HG03139 (cell line): ENCODE measurements at regions not wholly inside any gene's neighbourhood (a gene's known extent, or its start where the extent isn't known, plus 50 kb on each side); places are given as distances from the start of the nearest gene placed in this dataset.

Experiments
- ATAC-seq: cut with Tn5 transposase; IDR thresholded peaks from one replicate; pipeline ENCODE4 v1.9.1; 2021; ENCODE audit not compliant: unreplicated experiment

DNA sequence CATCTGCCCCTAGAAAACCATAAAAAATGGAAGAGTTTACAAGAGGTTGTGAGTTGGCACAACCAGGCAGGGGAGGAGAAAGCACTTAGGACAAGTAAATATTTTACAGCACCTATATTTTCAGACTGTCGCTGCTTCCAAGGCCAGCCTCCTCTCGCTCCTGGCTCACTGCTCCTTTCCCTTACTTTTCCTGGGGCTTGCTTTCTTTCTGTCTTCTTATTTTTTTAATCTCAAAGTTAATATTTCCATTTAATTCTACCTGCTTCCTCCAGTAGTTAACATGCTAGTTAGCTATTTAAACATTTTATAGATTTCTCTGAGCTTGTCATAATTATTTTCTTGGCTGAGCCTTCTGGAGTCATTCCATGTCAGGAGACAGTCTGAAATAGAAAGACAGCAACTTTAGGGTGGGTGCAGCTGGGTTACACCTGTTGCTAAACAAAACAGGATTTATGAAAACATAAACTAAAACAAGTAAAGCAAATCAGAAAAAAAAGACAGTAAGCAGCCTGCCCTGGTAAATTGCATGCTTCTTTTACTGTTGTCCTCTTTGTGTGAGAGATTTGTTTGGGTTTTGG lies 330.1 kb downstream of the DLEU7 start:
- no peak for ATAC-seq

DNA sequence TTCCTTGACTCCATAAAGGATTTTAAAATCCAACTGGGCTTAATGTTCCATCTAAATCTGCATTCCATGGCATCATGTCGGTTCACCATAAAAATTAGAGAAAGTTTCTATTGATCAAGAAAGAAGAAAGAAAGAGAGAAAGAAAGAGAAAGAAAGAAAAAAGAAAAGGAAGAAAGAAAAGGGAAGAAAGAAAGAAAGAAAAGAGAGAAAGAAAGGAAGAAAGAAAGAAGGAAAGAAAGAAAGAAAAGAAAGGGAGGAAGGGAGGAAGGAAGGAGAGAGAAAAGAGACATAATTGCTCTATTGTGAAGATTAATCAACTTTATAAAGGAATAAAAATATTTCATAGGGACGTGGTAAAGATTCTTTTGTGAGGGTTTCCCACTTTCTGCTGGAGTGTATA lies 329.2 kb downstream of the DLEU7 start:
- ATAC-seq: no peak

DNA sequence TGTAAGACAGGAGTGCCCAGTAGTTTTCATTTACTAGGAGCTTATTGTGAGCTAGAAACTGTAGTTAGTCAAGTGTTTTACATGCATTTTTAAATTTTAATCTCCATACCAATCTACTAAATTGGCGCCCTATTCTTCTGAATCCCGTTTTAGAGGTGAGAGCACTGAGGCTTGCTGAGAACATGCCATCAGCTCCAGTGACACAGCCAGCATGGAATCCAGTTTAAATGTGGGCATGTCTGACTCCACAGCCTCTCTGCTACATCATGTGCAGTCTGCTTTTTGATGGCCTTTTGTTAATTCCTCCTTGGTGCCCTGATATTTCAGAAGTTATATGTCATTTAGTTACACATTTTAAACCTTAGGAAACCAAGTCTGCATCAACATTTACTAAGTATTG lies 325.4 kb downstream of the DLEU7 start:
- no peak for ATAC-seq

DNA sequence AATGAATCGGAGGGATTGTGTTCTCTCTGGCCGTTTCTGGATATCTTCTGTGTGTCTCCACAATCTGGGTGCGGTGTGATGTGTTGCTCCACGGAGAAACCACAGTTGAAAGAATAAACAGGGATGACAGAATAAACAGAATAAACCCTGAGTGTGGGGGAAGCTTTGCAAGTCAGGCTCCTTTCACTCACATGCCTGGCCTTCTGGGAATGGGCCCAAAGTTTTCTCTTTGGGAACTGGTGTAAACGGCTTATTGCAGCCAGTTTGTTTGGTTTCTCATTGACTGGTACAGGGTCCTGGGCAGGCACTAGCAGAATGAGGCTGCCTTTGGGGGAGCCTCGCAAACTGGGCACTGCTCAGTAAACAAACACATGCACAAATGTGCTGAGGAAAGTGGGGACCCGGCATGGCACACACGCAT lies 324.7 kb downstream of the DLEU7 start:
- ATAC-seq: no peak

DNA sequence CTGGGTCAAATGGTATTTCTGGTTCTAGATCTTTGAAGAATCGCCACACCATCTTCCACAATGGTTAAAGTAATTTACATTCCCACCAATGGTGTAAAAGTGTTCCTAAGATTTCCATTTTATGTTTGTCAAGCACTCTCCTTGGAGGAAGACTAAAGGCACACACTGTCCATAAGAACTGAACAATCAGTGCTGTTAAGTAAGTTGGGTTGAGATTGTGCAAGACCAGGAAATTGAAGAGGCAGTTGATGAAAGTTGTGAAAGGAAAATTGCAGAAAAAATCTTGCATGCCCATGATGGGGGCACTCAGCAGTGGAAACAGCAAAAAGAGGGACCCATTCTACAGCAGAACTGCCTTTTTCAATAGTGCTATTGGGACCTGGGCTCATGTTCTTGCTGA lies 323.6 kb downstream of the DLEU7 start:
- ATAC-seq: no peak

DNA sequence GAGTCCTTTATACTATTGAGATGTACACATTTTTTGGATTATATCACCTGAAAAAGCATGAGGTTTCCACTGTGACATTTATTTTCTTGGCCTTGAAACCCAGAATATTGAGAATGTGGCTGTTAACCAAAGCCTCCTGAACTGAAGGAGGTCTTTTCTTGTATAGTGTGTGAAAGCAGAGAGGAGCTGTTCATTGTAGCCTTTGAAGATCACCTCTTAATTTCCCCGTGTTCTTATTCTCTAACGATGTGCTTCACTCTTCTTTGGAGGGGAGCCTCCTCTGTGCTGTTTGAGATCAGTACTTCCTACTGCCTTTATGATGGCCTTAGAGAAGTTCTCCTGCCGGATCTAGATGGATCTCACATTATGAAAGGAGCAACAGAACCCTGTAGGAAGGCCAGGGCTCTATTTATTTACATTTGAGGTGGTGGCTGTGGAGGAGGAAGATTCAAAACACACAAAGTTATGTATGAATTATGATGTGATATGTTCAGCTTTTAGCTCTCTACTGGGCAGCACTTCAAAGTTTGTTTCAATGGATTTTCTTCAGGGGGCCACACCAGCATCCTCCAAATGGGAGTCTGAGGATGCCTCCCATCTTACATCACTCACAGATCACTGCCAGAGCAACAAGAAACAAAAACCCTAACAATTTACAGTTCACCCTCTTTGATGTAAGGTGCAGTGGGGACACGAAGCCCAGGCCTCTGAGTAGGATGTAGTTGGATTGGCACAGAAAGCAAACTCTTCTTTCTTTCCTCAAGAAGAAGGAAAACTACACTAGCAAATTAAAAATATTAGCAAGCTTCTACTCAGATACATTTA lies 322.3 kb downstream of the DLEU7 start:
- ATAC-seq: no peak

DNA sequence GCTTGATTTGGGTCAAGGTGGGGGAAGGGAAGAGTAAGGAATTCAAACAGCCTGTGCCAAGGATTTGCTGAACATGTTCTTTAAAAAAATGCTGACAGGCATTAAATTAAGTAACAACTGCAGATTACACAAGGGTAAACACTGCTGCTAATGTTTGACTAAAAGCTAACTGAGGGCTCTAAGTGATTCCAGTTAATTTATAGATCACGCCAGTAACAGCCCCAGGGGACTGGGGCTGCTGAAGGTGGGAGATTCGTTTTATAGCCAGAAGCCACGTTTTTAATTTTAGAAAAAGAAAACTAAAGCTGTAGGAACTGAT lies 321.7 kb downstream of the DLEU7 start:
- no peak for ATAC-seq

DNA sequence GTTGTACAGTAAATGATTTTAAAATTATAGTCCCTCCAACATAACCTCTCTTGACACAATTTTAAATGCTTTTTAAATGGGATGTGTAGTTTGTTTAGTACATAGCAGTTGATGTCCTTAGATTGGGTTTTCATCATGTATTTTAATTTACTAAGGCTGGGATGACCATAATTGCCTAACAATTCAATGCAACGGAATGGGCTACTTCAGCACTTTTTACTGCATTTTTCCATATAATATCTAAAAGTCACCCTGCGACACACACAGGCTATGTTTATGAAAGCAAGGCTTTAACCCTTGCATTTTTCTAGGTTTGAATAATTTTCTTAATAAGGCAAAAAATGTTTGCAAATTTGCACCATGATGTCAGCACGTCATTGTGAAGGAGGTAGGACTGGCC lies 321.0 kb downstream of the DLEU7 start:
- ATAC-seq: no peak

DNA sequence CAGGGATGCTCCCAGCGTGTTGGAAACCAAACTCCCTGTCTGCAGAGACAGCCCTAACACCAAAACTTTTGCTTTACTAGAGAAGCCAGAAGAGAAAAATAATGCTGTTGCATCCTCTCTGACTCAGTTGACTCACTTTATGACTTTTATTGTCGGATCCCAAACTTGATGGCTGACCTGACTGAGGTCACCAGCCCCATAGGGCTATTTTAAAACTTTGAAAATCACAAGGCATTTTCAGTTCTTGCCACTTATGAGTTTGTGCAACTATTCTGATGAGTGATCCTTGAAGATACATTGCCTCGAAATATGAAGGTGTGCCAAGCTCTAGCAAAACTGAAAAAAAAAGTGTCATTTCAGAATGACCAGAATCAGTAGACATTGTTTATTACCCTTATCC lies 320.2 kb downstream of the DLEU7 start:
- no peak for ATAC-seq

DNA sequence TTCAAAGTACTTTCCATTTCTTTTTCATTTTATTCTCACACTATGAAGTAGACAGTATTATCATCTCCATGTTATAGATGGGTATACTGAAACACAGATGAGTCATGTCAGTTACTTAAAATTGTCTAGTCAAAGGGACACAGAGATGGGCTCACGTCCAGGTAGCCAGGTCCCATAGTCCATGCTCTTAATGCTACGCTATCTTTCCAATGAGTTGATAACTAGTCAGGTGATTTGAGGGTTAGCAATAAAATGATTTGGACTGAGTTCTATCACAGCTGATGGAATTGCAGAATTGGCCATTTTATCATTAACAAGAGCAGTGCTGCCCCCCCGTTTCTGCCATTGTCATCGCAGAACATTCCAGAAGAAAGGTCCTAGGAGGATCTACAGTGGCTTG lies 318.9 kb downstream of the DLEU7 start:
- ATAC-seq: no peak

DNA sequence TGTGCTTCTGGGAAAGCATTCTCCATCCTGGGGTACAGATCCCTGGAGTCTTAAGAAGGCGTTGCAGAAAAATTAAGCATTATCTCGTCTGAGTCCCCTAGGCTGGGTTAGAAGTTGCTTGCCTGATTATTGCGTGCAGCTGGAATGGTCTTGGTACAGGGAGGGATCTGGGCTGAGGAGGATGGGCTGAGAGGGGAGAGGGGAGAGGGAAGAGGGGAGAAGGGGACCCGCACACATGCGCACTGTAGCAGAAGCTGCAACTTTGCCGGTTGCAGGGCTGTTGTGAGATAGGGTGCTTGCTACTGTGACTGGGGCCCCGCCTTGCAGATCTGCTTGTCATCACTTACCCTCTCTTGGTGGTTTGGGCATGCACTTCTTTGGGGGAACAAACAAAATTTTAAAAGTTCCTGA lies 316.8 kb downstream of the DLEU7 start:
- ATAC-seq: no peak

DNA sequence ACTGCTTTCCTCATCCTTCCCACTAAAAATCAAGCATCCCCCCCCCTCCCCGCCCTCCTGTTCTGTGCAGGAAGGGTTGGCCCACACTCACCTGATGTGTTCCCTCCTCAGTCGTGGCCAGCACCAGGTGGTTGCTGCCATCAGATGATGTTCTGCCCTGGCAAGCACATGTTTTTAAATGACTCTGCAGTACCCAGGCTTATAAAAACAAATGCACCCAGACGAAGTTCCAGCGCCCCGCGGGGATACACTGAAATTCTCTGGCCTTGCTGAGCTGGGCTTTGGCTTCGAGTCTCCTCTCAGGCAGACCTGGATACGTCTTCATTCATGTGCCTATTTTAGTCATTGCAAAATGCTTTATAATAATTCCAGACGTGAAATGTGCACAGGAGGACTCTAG lies 316.3 kb downstream of the DLEU7 start:
- ATAC-seq: no peak

DNA sequence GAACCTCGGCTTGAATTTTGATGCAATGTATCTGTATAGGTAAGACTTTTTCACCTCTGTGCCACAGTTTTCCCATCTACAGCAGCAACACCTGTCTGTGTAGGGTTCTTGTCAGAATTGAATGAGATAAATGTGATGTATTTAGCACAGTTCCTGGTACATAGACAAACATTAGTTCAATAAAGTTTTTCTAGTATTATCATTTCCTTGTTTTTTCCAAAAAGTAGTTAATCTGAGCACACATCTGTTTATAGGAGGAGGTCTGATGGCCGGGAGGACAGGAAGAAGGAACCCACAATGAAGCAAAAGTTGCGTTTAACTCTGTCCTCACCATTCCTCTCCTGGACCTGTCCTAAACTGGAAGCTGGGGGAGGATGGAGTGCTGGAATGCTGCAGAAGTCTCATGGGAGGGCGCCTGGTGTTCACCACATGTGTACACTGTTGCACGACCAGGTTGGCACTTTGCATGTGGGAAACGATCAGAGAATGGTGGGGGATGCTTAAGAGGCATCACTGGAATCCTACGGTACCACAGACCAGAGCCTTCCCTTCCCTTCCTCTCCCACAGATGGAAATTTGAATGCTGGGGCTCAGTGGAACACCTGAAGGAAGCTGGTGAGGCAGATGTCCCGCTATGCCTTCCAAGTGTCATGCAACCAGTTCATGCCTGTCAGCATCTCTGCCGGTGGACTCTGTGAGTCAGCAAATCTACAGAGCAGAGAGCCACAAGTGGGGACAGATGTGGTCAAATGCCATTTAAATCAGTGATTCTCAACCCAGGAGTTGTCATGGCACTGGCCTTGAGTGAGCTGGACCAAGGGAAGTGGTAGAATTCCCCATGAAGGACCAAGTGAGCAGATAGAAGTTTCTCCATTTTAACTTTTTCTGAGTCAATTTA lies 315.6 kb downstream of the DLEU7 start:
- no peak for ATAC-seq

DNA sequence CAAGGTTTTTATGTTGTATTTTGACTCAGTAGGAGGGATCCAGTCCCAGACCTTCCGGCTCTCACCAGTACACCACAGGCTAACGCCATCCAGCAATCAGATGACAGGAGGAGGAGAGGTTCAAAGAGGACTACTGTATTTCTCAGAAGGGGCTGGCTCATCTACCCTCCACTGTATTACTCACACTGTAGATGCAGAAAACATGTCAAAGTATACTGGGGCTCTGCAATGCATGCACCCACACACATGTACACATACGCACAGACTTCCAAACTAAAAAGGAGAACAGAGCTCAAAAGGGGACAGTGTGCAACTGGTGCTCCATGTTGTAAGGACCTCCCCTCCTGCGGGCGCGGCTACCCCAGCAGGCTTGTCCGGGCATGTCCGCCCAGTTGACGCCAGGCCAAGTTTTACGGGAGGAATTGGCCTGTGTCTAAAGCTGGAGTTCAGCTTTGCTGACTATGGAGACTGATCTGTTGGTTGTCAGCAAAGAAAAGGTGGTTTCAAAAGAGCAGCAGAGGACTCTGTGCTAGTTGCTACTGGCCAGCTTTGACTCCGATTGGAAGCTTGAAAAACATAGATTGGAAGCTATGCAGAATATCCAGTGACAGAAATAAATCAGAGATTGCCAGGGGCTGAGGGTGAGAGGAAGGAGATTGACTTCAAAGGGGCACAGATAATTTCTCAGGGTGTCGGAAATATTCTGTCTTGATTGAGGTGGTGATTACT lies 314.2 kb downstream of the DLEU7 start:
- ATAC-seq: no peak

DNA sequence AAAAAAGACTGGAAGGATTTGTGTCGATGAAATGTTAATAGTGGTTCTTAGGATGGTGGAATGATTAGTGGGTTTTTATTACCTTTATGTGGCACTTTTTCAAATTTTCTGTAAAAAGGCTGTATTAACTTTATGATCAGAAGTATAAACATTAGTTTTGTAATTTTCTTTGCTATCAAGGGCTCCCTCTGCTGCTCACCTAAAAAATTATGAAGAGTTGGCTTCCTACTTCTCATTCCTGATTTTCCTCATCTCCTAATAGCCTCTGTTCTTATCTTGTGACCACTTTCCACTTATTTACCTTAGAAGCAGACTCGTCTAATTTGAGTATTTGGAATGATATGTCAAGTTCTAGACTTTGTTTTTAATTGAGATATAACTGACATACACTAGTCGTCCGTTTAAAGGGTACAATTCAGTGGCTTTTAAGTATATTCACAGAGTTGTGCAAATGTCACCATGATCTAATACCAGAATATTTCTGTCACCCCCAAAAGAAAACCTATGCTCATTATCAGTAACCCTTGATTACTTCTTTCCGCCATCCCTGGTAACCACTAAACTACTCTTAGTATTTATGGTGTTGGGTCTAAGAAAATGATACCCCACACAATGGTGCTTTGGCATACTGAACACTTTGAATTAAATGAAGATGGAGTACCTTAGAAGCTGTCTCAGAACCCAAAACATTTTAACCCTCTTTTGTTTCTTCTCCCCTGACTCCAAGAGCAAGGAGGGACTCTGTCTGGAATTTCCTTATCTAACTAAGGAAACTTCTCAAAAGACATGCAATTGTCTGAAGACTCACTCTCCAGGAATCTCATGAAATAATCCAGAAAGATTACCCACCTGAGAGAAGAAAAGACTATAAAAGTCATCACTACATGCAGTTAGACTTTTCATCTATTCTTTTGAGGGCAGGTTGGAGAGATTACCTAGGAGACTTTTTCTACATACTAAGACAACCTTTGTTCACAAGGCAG lies 311.3 kb downstream of the DLEU7 start:
- ATAC-seq: no peak

DNA sequence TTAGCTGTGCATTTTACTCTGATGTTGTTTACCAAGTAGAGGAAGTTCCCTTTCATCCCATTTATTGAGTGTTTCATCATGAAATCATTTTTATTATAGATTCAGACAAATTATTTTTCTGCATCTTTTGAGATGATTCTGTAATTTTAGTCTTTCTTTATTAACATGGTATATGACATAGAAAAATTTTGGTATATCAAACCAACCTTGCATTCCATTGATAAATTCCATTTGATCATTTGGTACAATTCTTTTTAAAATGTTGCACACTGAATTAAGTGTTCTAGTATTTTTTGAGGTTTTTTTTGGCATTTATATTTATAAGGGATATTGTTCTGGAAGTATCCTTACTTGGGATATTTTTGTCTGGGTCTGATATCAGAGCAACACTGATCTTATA lies 308.4 kb downstream of the DLEU7 start:
- ATAC-seq: no peak

DNA sequence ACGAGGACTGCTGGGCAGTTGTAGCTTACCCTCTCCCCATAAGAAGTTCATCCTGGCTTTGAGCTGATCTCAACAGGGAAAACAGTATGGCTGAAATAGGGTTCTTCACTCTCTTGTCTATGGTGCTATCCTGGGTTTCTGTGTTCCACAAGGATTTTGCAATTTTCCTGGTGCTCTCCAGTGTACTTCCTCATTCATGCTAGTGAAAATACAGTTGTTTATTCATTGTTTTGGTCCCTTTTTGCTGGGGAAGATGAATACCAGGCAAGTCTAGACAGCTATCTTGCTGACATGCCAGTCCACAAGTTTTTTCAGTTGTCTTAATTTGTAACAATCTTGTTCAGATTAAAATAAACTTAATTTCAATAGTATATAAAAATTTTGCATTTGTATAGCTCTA lies 306.5 kb downstream of the DLEU7 start:
- no peak for ATAC-seq

DNA sequence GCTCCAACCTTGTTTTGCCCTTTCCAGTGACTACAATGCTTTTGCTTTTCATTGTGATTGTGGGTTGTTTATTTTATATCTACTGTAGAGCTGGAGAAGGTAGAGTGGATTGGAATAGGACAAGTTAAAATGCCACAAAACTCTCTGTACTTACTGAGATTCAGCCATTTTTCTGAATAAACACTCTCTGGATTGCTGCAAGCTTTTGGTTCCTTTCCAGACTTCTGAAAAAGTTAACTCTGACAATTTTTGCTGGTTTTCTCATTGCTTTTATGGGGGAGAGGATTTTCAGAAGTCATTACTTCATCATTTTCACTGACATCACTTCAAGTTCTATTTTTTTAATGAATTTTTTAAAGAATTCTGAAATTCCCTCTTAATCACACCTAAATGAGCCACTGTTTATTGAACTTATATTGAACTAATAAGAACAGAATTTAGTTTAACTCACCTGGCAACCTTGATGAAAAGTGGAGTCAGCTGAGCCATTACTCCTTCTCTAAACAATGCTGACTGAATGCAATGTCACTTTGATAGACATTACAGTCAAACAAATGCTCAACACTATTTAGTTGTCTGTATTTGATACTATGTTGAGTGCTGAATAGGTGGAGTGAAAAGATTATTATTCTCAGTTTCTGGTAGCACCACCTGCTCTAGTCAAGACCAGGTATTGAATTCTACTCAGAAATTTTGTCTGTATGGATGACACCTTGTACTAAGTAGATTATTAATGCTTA lies 303.5 kb downstream of the DLEU7 start:
- no peak for ATAC-seq

DNA sequence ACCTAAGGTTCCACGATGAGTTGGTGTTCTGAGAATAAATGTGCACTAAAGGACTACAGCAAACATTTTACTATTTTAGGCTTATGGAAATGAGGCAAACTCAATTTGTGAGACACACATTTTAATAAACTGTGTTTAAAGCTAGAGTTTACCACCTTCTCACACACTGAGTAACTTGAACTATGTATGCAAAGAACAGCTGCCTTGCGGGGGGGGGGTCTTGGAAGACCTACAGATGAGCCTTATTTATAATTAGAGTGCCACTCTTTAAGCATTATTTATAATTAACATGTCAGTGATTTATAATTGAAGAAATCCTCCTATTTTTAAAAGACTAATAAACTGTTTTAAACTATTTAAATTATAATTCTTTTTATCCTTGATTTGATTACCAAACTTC lies 300.4 kb downstream of the DLEU7 start:
- no peak for ATAC-seq

DNA sequence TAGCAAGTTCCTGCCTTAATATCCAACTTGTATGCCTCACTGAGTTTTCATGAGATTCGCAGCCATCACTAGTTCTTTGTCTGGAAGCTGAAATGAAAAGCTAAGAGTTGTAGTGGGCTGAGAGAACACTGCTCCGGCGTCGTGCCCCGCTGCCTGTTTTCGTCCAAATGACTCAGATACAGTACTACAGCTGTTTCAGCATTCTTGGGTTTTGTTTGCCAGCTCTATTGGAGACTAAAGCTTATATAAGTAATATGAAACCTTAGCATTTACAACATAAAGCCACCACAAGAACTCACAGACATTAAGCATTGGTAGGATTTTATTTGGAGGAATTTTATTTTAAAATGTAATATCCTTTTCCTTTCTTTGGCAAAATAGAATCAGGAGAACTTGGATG lies 299.7 kb downstream of the DLEU7 start:
- ATAC-seq: no peak
